Stimulated activated CD8-positive, alpha-beta memory T cell treated with anti-CD3 and anti-CD28 coated beads, Interleukin-7, amount 100 ng/mL, for 24 hours (primary cell): ENCODE measurements at regions not wholly inside any gene's neighbourhood (a gene's known extent, or its start where the extent isn't known, plus 50 kb on each side); places are given as distances from the start of the nearest gene placed in this dataset.
"Not testable (repeated sequence)": the region's sequence is repeated elsewhere in the genome, so short reads cannot be mapped to it uniquely, and the experiment has no call there.

ENCODE experiments used
- DNase-seq: peaks from one replicate; pipeline ENCODE4 v3.0.0-alpha.2; 2020; ENCODE audit warnings: low read depth

DNA sequence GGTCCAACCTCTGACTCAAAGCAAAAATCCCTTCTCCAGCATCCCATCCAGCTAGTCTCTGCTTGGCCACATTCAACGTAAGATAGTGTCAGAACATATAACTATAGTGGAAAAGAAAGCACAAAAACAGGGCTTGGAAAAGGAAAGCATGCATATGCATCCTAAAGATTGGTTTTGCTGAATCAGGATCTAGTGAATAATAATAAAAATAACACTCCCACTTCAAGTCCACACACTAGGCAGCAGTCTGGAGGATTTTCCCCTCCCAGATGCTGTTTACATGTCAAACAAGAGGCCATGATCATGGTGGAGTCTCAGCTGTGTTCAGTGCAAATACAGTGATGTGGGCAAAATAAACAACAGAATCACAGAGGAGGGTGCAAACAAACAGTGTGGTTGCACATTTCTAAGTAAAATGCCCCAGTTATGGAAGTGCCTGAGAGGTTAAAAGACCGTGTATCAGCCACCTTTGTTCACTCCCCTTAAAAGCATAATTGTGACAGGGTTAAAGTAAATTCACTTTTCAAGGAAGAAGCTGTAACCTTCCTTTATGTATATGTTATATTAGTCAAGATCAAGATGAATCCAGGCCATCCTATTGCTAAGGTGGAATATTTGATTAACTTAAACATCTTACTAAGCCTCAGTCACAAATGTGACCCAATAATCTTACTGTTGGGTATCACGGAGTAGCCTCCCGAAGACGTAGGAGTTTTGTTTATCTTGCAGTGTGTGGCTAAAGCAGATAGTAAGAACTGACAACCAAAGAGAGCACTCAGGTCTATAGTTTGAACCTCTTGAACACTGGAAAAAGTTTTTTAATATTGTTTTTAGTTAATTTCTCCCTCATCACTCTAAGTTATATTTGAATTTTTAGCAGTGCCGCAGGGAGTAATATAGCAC, 424.5 kb downstream of the SOX2 start:
- no peak for DNase-seq

DNA sequence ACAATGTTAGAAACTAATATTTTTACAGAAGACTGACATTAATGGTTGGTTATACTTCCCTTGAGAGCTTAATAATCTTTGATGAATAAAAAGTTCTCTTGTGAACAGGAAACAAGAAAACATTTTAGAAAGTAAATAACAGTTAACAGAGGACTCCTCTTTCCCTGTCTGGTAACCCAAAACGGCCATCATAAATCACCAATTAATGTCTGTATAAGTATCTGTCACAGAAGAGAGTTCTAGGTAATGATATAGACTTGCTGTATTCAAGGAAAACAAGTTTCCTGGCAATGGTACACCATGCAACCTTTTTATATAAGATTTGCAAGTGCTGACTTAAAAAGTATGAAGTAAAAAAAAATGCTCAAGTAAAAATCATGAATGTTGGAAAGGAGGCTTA, 426.7 kb downstream of the SOX2 start:
- DNase-seq: no peak

DNA sequence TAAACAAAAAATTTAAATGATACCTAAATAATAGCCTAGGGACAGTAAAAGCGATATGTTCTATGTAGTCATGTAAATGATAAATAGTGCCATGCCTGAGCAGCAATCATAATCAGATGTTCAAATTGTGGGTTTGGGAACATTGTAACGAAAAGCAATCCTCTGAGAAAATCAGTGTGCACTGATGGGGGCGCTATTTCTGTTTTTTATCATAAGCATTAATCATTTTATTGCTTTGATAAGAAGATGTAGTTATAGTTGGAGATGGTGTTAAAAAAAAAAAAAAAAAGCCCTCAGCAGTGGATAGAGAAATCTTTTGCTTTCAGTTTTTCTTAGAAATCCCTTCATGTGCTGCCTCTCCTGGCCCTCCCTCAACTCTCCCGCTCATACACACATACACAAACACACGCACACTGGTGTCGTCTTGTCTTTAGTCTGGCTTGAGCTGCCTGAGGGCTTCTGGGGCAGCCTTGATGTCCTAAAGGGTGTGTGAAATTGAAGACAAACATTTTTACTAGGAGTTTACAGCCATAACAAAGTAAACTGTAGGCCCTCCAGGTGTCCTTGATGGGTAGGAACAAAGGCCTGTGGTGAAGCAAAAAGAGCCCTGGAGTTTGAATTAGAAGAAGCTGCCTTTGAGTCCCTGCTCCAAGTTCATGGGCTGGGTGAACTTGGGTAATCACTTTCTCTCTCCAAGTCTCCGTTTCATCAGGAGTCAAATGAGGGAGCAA, 428.1 kb downstream of the SOX2 start:
- DNase-seq: no peak

DNA sequence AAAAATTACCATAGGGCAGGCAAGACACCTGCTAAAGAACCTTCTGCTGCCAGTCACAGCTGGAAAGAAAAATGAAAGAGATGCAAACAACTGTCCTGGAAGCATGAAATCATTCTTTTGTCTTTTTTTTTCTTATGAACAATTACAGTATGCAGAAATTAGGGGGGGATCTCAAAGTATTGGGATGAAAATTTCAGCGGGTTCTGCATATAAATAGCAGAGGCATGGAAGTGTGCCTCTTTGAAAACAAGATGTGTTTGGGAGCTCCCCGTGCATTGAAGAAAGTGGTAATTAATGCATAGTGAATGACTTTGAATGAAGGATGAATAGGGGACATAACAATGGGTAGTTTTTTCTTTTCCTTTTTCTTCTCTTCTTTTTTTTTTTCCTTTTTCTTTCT, 431.2 kb downstream of the SOX2 start:
- no peak for DNase-seq

DNA sequence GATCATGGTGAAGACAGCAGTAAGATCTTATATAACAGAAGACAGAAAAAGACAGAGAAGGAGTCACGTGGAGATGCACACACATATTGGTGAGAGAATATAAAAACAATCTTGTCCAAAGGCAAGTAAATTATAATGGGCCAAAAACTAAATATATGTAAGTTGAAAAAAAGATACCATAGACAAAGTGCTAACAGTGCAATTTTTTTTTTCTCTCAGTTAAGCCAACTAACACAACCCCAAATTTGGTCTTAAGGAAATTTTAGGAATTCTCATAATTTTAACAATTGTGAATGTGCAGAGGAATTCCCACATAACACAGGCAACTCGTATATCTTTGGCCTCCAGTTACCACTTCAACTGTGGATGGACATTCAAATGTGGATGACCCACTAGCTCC, 432.2 kb downstream of the SOX2 start:
- no peak for DNase-seq

DNA sequence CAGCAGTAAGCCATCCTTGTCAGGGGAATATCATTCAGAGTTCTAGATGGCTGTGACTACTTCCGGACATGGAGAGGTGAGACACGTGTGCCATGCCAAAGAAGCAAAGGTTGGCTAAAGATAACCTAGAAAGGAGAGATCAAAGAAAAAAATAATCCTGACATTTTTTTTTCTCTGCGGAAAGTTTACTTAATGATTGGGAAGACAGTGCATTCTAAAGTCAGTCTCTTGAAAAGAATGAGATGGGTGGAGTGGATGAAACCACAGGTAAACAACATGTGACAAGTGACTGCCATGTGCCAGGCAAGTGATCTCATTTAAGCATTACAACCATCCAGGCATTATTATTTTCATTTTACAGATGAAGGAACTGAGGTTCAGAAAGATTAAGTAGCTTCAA, 436.6 kb downstream of the SOX2 start:
- DNase-seq: no peak

DNA sequence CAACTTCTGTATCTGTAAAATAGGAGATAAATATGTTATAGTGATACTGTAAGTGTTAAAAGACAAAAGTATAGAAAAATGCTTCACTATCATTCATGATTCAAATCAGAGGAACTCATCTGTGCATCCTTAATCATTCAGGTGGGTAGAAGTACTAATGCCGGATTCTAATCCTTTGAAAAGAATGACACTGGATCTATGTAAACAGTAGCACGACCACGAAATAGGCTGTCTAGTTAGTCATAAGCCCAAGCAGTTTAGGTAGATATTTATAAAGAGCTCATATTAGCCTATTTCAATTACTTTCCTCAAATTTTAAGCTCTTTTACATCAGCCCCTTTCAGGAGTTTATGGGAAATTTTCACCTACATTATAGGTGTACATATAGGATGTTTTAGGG, 437.9 kb downstream of the SOX2 start:
- DNase-seq: no peak

DNA sequence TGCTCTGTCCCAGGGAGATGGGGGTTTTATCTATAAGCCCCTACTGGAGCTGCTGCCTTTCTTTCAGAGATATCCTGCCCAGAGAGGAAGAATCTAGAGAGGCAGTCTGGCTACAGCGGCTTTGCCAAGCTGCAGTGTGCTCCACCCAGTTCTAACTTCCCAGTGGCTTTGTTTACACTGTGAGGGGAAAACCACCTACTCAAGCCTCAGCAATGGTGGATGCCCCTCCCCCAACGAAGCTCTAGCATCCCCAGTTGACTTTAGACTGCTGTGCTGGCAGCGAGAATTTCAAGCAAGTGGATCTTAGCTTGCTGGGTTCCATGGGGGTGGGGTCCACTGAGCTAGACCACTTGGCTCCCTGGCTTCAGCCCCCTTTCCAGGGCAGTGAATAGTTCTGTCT, 444.6 kb downstream of the SOX2 start:
- DNase-seq: not testable (repeated sequence)

DNA sequence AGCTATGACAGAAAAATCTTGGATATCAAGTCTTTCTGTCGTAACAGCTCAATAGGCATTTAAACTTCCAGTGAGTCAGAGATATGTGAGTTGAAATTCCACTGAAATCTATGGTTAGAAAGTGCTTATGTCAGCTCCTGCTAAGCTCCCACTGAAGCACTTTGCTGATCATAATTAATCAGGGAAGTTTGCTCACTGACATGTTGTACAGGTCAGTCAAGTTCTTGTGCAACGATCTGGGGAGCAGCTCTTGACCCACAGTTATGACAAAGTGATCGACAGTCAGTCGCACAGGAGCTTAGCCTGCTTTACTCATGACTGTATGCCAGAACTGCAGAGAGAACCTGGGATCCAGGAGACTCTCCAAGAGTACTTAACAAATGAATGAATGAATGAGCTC, 453.5 kb downstream of the SOX2 start:
- DNase-seq: no peak

DNA sequence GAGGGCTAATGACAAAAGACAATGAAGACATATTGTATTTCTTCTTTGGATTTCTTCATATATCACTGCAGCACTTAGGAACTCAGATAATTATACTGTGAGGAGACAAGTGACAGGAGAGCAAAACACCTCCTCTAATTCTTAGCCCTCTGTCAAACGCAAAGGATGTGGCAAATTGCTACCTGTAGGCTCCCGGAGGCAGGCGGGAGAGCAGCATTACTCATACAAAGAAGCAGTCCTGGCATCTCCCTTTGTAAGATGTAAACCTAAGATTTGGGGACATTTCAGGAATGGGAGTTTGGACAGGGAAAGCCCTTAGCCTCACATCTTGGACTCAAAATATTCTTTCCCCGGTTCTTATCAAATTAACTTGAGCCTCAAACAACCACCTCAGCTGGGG, 460.8 kb downstream of the SOX2 start:
- DNase-seq: no peak

DNA sequence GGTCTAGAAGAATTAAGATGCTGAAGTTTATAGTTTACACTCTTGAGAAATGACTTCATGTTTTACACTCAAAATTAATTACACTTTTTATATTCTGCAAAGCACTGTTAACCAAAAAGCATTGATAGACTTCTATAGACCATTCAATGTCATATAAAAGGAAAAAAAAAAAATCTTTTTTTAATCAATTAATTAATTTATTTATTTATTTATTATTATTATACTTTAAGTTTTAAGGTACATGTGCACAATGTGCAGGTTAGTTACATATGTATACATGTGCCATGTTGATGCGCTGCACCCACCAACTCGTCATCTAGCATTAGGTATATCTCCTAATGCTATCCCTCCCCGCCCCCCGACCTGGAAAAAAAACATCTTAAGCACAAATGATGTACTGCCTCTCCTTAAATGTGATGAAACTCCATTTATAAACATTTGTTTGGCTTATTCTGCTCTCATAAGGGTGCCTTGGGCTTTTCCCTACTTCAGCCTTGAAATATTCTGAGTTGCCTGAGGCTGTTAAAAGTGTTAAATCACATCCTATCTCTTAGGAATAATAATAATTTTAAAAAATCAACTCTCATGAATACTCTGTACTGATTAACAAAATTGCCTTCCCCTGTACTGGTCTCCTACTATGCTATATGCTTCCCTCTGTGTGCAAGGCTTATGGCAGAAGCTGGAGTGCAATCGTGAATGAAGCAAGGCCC, 466.9 kb downstream of the SOX2 start:
- DNase-seq: no peak

DNA sequence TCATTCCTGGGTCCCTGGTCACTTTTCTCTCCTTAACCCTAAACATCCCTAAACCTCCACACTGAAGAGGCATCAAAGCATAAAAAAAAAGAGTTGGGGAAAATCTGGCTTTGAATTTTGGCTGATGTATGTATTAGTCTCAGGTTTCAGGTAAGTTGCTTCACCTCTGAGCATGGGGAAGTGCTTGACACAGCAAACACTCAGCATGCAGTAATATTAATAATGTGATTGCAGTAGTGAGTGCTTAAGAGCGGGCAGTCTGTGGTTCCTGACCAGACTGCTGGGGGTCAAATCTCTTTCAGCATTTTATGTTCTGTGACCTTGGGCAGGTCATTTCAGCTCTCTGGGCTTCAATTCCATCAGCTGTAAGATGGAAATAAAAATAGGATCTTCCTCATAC, 467.9 kb downstream of the SOX2 start:
- no peak for DNase-seq

DNA sequence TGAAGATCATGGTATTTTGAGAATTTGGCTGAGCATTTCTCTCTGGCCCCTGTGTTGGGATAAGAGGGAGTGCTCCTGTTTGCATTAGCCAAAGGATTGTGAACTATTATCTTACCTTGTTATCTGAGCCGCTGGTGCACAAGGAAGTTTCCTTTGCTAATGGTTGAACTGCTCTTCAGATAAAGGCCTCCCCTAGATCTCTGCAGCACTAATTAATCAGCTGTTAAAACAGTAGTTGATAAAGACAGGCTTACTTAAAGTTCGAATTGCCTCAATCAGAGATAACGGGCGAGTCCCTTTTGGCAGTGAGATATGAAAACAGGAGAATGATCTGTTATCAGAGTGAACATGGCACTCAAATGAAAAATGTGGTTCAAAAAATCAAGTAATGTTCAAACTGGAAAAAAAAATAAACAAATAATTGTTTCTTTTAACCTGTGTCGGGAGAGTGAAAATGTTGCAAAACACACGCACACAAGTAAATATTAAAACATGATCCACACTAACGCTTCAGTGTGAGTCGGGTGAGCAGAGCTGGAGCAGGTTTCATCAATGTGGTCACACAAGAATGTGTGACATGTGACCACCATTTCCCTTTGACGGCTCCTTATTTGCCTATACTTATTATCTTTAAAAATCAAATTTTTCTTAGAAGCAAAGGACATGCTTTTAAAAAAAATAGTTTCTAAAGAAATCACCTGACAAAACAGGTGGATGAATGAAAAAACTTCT, 469.1 kb downstream of the SOX2 start:
- DNase-seq: no peak

DNA sequence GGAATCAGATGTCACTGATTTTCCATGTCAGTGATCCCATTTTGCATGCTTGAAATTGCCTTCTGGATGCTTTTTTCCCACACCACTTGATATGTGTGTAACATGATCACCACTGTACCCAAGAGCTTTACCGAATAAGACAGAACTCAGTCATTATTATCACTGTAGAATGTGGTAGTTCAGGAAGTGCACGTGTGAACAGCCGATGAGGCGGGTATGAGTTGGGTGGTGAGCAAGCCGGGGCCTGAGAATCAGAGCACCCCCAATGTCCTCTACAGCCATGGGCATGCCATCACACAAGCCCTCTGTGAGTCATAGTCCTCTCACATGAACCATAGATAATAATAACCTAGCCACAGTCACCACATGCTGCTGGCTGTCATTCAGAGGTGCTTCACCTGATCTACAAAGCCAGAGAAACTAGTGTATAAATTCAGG, 470.8 kb downstream of the SOX2 start:
- no peak for DNase-seq

DNA sequence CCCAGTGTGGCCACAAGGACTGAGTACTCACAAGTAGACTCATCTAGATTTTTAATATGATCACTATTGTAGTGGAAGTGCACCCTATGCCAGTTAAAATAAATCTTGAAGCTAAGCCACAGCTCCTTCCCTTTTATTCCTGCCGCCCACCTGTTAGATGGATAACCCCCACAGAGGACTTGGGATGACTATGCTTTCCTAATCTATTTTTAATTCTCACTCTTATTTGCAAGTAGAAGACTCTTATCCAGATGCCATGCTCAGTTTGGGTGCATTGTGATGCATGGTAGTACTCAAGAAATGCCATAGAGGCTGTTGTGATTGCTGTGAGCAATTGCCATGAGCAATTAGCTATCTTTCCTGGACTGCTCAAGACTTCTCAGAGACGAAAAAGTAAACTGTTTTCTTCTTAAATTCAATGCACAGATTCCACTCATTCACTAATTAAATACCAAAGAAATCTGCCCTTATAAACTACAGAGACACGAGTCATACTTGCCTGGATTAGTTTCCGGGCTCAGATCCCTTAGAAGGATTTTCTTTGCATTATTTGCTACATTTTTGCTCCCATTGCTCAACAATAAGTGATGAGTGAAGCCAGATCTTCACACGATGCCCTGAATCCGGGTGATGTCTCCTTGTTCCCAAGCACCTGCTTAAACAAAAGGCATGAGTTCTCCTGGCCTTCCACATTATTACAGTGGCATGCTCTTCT, 472.1 kb downstream of the SOX2 start:
- DNase-seq: no peak

DNA sequence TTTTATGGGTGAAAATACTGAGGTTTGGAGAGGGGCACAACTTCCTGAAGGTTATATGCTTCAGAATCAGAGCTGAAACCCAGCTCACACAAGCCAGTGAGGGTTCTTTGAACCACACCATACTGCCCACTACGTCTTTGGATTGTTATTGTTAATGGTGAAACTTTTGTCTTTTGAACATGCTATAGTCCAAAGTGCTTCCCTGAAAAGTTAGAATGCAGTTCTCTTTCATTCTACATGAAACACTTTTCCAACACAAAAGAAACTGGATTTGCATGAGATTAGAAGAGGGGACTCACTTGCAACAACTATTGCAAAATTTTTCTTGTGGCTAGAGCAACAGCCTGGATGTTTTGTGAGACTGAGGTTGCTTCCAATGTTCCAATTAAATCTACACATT, 473.6 kb downstream of the SOX2 start:
- no peak for DNase-seq

DNA sequence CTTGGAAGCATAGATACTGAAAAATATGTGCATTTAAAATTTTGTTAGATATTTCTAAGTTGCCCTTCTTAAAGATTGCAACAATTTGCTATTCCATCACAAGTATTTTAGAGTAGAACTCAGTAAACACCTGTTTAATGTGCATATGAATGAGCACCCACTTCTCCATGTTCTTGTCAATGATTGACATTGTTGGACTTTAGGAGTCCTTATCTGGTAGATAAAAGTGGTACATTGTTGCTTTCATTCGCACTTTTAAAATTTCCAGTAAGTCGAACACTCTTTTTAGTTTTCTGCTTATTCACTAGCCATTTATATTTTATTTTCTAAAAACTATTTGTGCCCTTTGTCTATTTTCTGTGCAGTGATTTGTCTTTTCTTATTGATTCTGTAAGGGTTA, 478.3 kb downstream of the SOX2 start:
- DNase-seq: no peak

DNA sequence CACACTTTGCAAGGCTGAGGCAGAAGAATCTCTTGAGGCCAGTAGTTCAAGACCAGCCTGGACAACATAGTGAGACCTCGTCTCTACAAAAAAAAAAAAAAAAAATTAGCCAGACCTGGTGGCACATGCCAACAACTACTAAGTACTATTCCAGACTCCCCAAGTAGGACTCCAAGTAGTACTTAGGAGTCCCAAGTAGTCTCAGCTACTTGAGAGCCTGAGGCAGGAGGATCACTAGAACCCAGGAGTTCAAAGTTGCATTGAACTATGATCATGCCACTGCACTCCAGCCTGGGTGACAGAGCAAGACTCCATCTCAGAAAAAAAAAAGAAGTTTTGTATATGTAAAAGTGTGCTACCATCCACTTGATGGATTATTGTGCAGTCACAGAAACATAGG, 486.6 kb downstream of the SOX2 start:
- no peak for DNase-seq

DNA sequence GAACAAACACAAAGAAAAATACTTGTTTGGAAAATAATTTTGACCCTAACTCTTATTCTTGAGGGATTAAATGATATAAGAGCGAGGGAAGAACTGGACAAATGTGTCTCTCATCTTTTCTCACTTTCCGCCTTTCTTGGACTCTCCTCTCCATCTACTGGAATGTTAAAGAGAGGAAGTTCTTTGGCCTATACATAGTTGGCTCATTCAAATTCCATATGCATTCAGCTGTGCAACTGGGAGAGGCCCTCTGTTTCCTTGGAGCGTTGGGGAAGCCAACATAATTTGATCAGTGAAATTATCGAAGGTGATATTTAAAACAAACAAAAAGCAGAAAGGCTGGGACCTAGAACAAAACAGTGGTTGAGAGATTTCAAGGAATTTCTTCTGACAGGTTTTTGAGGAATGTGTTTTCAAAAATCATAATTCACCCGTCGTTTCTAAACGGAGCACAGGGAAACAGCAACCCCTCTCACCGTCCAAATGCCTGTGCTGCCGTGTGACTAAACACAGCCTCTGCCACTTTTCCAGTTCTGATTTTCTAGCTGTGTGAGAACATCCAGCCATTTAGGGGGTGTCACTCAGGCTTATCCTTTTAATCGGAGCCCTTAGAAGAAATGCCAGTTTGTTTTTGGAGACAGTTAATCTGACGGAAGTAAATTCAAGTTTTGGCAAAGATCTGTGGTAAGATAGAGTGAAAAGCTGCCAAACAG, 489.9 kb downstream of the SOX2 start:
- no peak for DNase-seq

DNA sequence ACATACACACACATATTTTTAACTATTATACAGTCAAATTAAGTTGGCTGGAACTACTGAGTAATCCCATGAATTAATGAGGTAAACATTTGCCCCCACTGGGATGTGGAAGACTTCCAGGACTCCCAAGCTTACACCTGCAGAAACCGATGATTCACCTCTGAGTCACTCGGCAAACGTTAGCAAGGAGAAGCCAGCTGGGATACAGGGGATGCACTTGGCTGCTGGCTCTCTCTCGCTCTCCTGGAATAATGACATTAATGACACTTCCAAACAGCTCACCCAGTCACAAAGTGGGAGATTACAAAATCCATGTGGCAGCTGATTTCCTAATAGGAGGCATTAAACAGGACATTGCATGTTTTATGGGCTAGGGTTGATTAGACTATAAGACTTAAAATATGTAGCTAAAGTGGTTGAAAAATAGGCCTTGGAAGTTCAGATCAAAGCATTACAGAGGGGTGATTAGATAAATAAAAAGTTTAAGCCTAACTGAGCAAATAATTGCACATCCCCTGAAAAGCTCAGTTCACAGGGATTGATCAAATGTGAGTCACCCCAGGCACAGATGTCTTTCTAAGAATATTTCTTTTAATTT, 500.9 kb downstream of the SOX2 start:
- DNase-seq: no peak
